ENCODE measurements at regions not wholly inside any gene's neighbourhood (a gene's known extent, or its start where the extent isn't known, plus 50 kb on each side); places are given as distances from the start of the nearest gene placed in this dataset.

DNA sequence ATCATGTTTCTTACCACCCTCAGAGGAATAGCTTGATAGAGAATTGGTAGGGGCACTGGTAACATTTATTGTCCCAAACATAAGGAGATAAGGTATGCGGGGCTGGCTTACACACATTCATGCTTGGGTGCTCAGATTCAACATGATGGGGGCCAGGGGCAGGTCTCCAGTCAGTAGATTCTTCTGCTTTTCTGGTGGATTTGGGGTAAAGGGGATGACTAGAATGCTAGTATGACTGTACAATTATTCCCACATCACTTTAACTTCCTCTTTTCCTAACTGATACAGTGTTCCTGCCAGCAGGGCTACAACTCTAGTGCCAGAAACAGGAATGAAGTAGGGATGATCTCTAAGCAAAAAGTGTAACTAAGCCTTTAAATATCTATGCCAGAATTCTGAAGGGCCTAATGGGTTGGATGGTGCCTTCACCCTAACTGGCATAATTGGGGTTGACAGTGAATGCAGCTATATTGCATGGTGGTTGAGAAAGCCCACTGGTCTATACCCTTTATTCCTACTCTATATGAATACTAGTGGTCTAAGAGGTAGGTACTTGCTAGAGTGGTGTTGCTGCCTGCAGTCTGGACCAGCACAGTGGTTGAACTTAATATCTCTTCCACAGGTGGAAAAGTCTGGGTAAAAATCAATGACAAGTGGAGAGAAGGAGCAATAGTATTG lies 117.4 kb downstream of the IL12A start:
- Histone ChIP-seq H3K36me3 (ENCODE audit: control insufficient read depth in 2 of 2, extremely low read depth in 1 of 2, insufficient read depth in 2 of 2, low read length in 2 of 2) (no peaks in the 10 kb centered on the region), H3K27ac (ENCODE audit: control insufficient read depth, insufficient read depth, low read length) (no peak overlapping the region), H3K9me3 (ENCODE audit: control insufficient read depth, low read depth, low read length) (no peaks in the 10 kb centered on the region), H4K20me1 (ENCODE audit: control insufficient read depth, extremely low read depth, insufficient read depth, low read length) (no peaks in the 10 kb centered on the region), H3K4me1 (ENCODE audit: control insufficient read depth, extremely low read depth, insufficient read depth, low read length) (no peaks in the 10 kb centered on the region), H3K4me2 (ENCODE audit: control insufficient read depth, extremely low read depth, insufficient read depth, low read depth, low read length) (no peak overlapping the region), H3K27me3 (ENCODE audit: control insufficient read depth, extremely low read depth, insufficient read depth, low read length) (no peaks in the 10 kb centered on the region), H3K79me2 (ENCODE audit: control insufficient read depth, insufficient read depth, low read length) (no peaks in the 10 kb centered on the region), H3K9me1 (ENCODE audit: control insufficient read depth, extremely low read depth, insufficient read depth, low read length) (no peaks in the 10 kb centered on the region), H3K4me3 (ENCODE audit: control insufficient read depth in 2 of 3, extremely low read depth in 1 of 3, insufficient read depth in 2 of 3, low read depth in 1 of 3, low read length in 3 of 3) (no peak overlapping the region), H2AFZ (ENCODE audit: control insufficient read depth, low read length) (no peak overlapping the region), H3K9ac (ENCODE audit: control insufficient read depth, extremely low read depth, insufficient read depth, low read length) (no peak overlapping the region)
- dilution Hi-C loops (cut with MboI; ENCODE audit: extremely low pct_ligation_motif_present, low sequenced_read_pairs): no loop called here
- no peak for DNase-seq (ENCODE audit: low read depth, low spot score)
- FAIRE-seq: no peak
- TF ChIP-seq EZH2 (IDR thresholded peaks at IDR 0.05; ENCODE audit: low read length): no peak
- TF ChIP-seq, protein P1, sequence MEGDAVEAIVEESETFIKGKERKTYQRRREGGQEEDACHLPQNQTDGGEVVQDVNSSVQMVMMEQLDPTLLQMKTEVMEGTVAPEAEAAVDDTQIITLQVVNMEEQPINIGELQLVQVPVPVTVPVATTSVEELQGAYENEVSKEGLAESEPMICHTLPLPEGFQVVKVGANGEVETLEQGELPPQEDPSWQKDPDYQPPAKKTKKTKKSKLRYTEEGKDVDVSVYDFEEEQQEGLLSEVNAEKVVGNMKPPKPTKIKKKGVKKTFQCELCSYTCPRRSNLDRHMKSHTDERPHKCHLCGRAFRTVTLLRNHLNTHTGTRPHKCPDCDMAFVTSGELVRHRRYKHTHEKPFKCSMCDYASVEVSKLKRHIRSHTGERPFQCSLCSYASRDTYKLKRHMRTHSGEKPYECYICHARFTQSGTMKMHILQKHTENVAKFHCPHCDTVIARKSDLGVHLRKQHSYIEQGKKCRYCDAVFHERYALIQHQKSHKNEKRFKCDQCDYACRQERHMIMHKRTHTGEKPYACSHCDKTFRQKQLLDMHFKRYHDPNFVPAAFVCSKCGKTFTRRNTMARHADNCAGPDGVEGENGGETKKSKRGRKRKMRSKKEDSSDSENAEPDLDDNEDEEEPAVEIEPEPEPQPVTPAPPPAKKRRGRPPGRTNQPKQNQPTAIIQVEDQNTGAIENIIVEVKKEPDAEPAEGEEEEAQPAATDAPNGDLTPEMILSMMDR (optimal IDR thresholded peaks at IDR 0.05 in 1 of 3, IDR thresholded peaks at IDR 0.05 in 1 of 3, conservative IDR thresholded peaks at IDR 0.05 in 1 of 3; ENCODE audit: extremely low read depth in 1 of 3, insufficient read depth in 2 of 3, low read length in 3 of 3): no peak

DNA sequence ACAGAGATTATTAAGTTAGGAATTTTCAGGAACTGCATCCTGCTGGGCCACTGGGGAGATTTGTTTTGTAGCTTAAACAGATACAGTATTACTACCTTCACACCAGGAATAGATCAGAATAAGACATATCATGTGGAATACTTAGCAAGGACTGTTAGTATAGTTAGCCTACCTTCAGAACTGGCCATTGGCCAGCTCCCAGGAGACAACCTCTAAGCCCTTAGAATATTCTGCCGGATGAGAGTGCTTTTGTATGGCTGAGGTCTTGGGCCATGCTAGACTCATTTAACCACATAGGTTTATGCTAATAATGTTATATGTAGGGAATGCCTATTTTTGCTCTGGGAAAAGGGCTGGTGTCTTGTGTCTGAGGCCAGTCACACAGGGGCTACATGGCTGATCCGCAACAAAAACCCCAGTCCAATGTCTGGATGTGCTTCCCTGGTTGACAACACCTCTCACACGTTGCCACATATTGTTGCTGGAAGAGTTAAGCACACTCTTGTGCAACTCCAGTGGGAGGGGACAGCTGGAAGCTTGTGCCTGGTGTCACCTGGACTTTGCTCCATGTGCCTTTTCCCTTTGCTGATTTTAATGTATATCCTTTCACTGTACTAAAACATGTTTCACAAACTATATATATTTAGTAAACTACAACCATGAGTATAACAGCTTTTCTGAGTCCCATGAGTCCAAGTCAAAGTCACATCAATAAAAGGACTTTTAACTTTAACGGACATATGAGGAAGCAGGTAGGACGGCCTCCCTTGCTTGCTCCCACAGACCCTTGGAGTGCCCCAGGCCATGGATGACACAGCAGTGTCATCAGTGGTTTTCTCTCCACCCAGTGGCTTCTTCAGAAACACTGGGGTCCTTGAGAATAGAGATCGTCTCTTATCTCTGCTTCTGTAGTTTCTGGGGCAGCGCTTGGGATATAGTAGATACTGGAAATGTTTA lies 118.0 kb upstream of the C3orf80 start:
- H3K79me2 ChIP-seq (ENCODE audit: control insufficient read depth, insufficient read depth, low read length): no peaks in the 10 kb centered on the region
- DNase-seq (ENCODE audit: low read depth, low spot score): no peak
- no peaks in the 10 kb centered on the region for H3K27me3 ChIP-seq (ENCODE audit: control insufficient read depth, extremely low read depth, insufficient read depth, low read length)
- no peaks in the 10 kb centered on the region for H3K36me3 ChIP-seq (ENCODE audit: control insufficient read depth in 2 of 2, extremely low read depth in 1 of 2, insufficient read depth in 2 of 2, low read length in 2 of 2)
- TF ChIP-seq EZH2 (IDR thresholded peaks at IDR 0.05; ENCODE audit: low read length): no peak
- TF ChIP-seq, protein P1 (optimal IDR thresholded peaks at IDR 0.05 in 1 of 3, IDR thresholded peaks at IDR 0.05 in 1 of 3, conservative IDR thresholded peaks at IDR 0.05 in 1 of 3; ENCODE audit: extremely low read depth in 1 of 3, insufficient read depth in 2 of 3, low read length in 3 of 3): no peak
- no peak overlapping the region for H3K9ac ChIP-seq (ENCODE audit: control insufficient read depth, extremely low read depth, insufficient read depth, low read length)
- H3K4me2 ChIP-seq (ENCODE audit: control insufficient read depth, extremely low read depth, insufficient read depth, low read depth, low read length): no peak overlapping the region
- no peaks in the 10 kb centered on the region for H3K9me3 ChIP-seq (ENCODE audit: control insufficient read depth, low read depth, low read length)
- no peaks in the 10 kb centered on the region for H3K4me1 ChIP-seq (ENCODE audit: control insufficient read depth, extremely low read depth, insufficient read depth, low read length)
- no peak overlapping the region for H3K4me3 ChIP-seq (ENCODE audit: control insufficient read depth in 2 of 3, extremely low read depth in 1 of 3, insufficient read depth in 2 of 3, low read depth in 1 of 3, low read length in 3 of 3)
- no peaks in the 10 kb centered on the region for H3K9me1 ChIP-seq (ENCODE audit: control insufficient read depth, extremely low read depth, insufficient read depth, low read length)
- H2AFZ ChIP-seq (ENCODE audit: control insufficient read depth, low read length): no peak overlapping the region
- no peak overlapping the region for H3K27ac ChIP-seq (ENCODE audit: control insufficient read depth, insufficient read depth, low read length)
- dilution Hi-C loops (cut with MboI; ENCODE audit: extremely low pct_ligation_motif_present, low sequenced_read_pairs): no loop called here
- FAIRE-seq: no peak
- no peaks in the 10 kb centered on the region for H4K20me1 ChIP-seq (ENCODE audit: control insufficient read depth, extremely low read depth, insufficient read depth, low read length)
